SU-DHL-6 (cell line): ENCODE measurements at regions not wholly inside any gene's neighbourhood (a gene's known extent, or its start where the extent isn't known, plus 50 kb on each side); places are given as distances from the start of the nearest gene placed in this dataset.

Experiments used
- CTCF ChIP-seq: fragments of 200-600 bp; sonication (generic); IDR thresholded peaks from one replicate; pipeline ENCODE4 v1.5.1; 2017; ENCODE audit warnings: antibody characterized with exemption, mild to moderate bottlenecking, low read length, moderate library complexity; ENCODE audit not compliant: insufficient read depth, poor library complexity, severe bottlenecking
- EZH2phosphoT487 ChIP-seq: fragments of 200-600 bp; sonication (generic), shearing (Covaris generic); conservative IDR thresholded peaks from 2 replicates; pipeline ENCODE4 v1.6.1; 2018; ENCODE audit warnings: mild to moderate bottlenecking, antibody characterized with exemption, low read length, moderate library complexity, mixed read lengths

GRCh38 chr1:18536356-18536755, 55.6 kb downstream of the KLHDC7A start:
- TF ChIP-seq CTCF (no peak), EZH2phosphoT487 (no peak)
